Stimulated activated effector memory CD8-positive, alpha-beta T cell treated with anti-CD3 and anti-CD28 coated beads, Interleukin-12 subunit alpha, Interleukin-12 subunit beta, amount 100 ng/mL, for 72 hours (primary cell): ENCODE measurements at regions not wholly inside any gene's neighbourhood (a gene's known extent, or its start where the extent isn't known, plus 50 kb on each side); places are given as distances from the start of the nearest gene placed in this dataset.

ENCODE experiments used
- ATAC-seq: fragments of 150-1000 bp; cut with Tn5 transposase; 2 replicates; pipeline ENCODE4 v1.10.0; 2021
- DNase-seq, 2 donors: peaks; one replicate each; pipeline ENCODE4 v3.0.0; 2021 to 2022; ENCODE audit warnings: low spot score in 2 of 2
- H3K27ac Mint-ChIP-seq: one replicate; pipeline ENCODE4 v1.8.0; 2022; ENCODE audit warnings: mild to moderate bottlenecking, mixed read lengths
- H3K36me3 Mint-ChIP-seq: one replicate; pipeline ENCODE4 v1.8.0; 2022; ENCODE audit warnings: mild to moderate bottlenecking, mixed read lengths
- H3K4me1 Mint-ChIP-seq: one replicate; pipeline ENCODE4 v1.8.0; 2022; ENCODE audit warnings: mixed read lengths
- H3K4me3 Mint-ChIP-seq: one replicate; pipeline ENCODE4 v1.8.0; 2022; ENCODE audit warnings: mild to moderate bottlenecking, mixed read lengths
- H3K9me3 Mint-ChIP-seq: one replicate; pipeline ENCODE4 v1.8.0; 2022; ENCODE audit warnings: mixed read lengths

DNA sequence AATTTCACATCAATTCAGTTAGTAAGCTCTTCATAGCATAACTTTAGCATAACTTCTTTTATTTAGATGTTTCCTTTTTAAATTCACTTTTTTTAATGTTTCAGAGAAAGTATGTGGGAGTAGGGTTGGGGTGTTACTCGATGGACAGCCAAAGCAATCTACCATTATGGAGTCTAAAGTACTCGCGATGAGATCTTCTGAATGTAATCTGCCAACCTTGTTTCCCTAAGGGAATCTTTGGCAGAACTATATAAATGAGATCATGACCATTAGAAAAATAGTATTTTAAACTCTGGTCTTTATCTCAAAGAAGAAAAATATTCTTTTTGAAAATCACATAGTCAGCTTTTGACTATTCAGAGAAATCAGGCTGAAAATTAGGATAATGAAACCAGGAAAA lies 103.9 kb downstream of the BBS10 start:
- no peak for DNase-seq
- no peaks in the 10 kb centered on the region for H3K4me1 Mint-ChIP-seq
- H3K27ac Mint-ChIP-seq: no peak overlapping the region
- no peak overlapping the region for H3K4me3 Mint-ChIP-seq
- H3K36me3 Mint-ChIP-seq: no peaks in the 10 kb centered on the region
- ATAC-seq: no peak
- H3K9me3 Mint-ChIP-seq: no peaks in the 10 kb centered on the region

DNA sequence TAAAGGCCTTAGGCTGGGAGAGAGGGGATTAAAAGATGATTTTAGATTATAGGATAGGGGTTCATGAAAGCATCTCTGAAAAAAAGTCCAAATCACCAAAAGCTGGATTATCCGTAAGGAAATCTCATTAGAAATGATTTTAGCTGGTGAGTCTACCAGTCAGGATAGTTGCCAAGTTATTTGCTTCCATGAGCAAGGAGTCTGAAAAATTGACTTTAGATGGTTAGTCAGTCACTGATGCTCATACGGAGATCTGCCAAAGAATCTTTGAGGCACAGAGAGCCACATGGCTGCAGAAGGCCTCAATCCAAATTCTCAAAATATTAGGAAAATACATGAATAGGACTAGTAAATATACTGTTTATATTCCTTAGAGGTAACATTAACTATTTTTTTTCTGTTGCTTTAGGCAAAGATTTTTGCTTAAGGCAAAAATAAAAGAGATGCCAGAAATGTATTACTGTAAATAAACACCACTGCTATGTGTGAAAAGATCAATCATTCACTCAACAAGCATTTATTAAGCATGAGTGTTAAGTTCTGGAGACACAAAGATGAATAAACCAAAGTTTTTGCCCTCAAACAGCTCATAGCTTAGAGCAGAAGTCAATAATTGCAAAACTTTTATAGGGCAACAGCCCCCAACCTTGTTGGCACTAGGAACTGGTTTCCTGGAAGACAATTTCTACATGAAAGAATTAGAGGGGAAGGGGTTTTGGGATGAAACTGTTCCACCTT lies 105.2 kb downstream of the BBS10 start:
- DNase-seq (no peak), ATAC-seq (no peak)
- H3K36me3 Mint-ChIP-seq: no peaks in the 10 kb centered on the region
- H3K4me3 Mint-ChIP-seq: no peak overlapping the region
- H3K27ac Mint-ChIP-seq: no peak overlapping the region
- no peaks in the 10 kb centered on the region for H3K9me3 Mint-ChIP-seq
- no peaks in the 10 kb centered on the region for H3K4me1 Mint-ChIP-seq

GRCh38 chr12:76241371-76241770 lies 106.8 kb downstream of the BBS10 start:
- no peaks in the 10 kb centered on the region for H3K9me3 Mint-ChIP-seq
- H3K27ac Mint-ChIP-seq: no peak overlapping the region
- DNase-seq: no peak
- no peak for ATAC-seq
- no peaks in the 10 kb centered on the region for H3K4me1 Mint-ChIP-seq
- no peaks in the 10 kb centered on the region for H3K36me3 Mint-ChIP-seq
- no peak overlapping the region for H3K4me3 Mint-ChIP-seq

DNA sequence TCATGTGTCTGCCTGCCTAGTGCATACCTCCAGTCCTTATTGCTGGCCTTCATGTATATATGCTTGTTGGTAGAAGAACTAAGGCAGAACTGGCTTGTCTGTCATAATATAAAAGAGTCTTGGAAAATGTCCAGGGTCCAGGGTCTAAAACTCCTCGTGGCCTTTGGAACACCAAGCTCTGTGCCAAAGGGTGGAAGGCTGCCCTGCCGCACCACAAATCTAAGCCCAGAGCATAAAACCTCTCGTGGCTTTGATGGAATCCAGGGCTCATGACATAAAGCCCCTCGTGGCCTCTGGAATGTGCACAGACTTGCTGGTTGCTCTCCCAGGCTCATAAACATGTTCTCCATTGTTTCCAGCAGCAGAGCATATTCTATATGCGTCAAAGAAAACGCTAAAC lies 107.9 kb downstream of the BBS10 start:
- H3K4me3 Mint-ChIP-seq: no peak overlapping the region
- H3K36me3 Mint-ChIP-seq: no peaks in the 10 kb centered on the region
- H3K9me3 Mint-ChIP-seq: no peaks in the 10 kb centered on the region
- no peak for DNase-seq
- H3K4me1 Mint-ChIP-seq: no peaks in the 10 kb centered on the region
- no peak for ATAC-seq
- H3K27ac Mint-ChIP-seq: no peak overlapping the region

DNA sequence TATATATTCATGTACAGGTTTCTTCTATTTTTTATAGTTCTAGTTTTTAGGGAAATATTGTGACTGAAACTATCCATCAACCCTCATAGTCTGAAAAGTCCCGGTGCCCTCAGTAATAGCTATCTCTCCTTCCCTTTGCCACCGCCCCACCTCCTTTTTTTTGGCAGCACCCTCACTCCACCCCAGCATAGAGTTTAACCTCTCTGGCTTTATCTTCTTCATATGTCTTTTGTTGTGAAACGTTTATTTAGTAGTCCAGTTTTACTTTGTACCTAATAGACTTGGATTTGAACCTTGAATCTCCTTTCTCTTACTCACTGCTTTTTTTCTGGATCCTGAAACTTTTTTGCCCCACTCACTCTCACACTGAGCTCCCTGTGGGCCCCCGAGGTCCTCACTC lies 109.5 kb downstream of the BBS10 start:
- Mint-ChIP-seq H3K4me3 (no peak overlapping the region), H3K36me3 (no peaks in the 10 kb centered on the region), H3K27ac (no peak overlapping the region), H3K9me3 (no peaks in the 10 kb centered on the region), H3K4me1 (no peaks in the 10 kb centered on the region)
- DNase-seq: no peak
- no peak for ATAC-seq

DNA sequence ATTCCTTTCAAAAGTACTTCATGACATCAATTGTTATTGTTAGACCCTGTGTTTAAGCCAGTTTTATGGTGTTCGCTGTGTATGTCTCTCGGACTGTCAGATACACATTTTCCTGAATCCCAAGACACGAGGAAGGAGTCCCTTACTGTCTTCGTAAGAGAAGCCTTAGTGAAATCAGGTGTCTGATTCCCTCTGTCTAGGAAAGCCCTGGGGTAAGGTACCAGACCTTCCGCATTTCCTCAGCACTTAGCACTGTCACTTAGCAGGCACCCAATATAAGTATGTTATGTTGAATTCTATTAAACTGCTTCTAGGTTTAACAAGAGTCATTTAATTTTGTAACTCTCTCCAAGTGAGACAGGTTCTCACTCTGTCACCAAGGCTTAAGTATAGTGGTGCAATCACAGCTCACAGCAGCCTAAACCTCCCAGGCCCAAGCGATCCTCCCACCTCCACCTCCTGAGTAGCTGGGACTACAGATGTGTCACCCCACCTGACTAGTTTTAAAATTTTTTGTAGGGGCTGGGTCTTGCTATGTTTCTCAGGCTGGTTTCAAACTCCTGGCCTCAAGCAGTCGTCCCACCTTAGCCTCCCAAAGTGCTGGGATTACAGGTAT lies 111.0 kb downstream of the BBS10 start:
- no peak overlapping the region for H3K27ac Mint-ChIP-seq
- no peak for ATAC-seq
- no peak for DNase-seq
- H3K4me3 Mint-ChIP-seq: no peak overlapping the region
- no peaks in the 10 kb centered on the region for H3K36me3 Mint-ChIP-seq
- no peaks in the 10 kb centered on the region for H3K9me3 Mint-ChIP-seq
- no peaks in the 10 kb centered on the region for H3K4me1 Mint-ChIP-seq

GRCh38 chr12:76236640-76237039 lies 111.6 kb downstream of the BBS10 start:
- H3K4me3 Mint-ChIP-seq: no peak overlapping the region
- ATAC-seq (no peak), DNase-seq (no peak)
- H3K36me3 Mint-ChIP-seq: no peaks in the 10 kb centered on the region
- H3K9me3 Mint-ChIP-seq: no peaks in the 10 kb centered on the region
- no peak overlapping the region for H3K27ac Mint-ChIP-seq
- no peaks in the 10 kb centered on the region for H3K4me1 Mint-ChIP-seq

DNA sequence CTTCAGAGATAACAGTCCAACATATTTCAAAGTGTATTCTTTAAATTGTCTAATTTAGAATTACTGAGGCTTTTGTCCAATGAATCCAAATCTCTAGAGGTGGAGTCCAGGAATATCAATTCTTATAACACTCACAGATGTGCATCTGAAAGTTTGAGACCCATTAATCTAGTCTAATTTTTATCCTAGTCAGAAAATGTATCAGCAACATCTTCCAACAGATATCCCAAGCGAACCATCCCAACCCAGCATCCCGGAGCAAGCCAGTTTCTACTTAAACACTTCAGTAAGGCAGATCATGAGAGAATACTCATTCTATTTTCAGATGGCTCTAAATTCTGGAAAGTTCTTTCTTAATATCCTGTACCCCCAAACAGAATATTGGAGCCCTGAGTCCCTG lies 113.5 kb downstream of the BBS10 start:
- Mint-ChIP-seq H3K27ac (no peak overlapping the region), H3K4me1 (no peaks in the 10 kb centered on the region), H3K4me3 (no peak overlapping the region), H3K9me3 (no peaks in the 10 kb centered on the region), H3K36me3 (no peaks in the 10 kb centered on the region)
- DNase-seq: no peak
- no peak for ATAC-seq

DNA sequence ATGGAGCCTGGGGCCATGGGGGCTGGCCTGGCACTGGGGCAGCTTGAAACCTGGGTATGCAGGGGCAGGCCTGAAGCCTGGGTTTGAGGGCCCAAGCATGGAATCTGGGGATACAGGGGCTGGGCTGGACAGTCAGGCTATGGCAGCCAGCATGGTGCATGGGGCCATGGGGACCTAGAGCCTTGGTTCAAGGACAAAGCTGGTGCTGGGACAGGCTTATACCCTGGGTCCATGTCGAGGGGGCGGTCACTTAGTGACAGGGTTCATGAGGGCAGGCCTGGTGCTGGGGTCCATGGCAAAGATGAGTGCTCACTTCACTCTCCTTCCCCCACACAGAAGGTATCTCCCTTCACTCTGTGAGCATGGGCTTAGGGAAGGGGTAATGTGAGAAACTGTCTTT lies 116.2 kb downstream of the BBS10 start:
- H3K4me1 Mint-ChIP-seq: no peaks in the 10 kb centered on the region
- no peaks in the 10 kb centered on the region for H3K9me3 Mint-ChIP-seq
- no peak overlapping the region for H3K27ac Mint-ChIP-seq
- DNase-seq (no peak), ATAC-seq (no peak)
- H3K4me3 Mint-ChIP-seq: no peak overlapping the region
- H3K36me3 Mint-ChIP-seq: no peaks in the 10 kb centered on the region

DNA sequence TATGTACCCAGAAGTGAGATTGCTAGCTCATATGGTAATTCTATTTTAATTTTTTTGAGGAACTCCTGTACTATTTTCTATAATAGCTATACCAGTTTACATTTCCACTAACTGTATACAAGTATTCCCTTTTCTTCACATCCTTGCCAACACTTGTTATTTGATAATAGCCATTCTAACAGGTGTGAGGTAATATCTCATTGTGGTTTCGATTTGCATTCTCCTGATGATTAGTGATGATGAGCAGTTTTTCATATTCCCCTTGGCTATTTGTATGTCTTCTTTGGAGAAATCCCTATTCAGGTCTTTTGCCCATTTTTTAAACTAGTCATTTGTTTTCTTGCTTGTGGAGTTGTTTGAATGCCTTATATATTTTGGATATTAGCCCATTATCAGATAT lies 121.3 kb downstream of the BBS10 start:
- DNase-seq (no peak), ATAC-seq (no peak)
- no peaks in the 10 kb centered on the region for H3K9me3 Mint-ChIP-seq
- no peak overlapping the region for H3K4me3 Mint-ChIP-seq
- no peak overlapping the region for H3K27ac Mint-ChIP-seq
- H3K36me3 Mint-ChIP-seq: no peaks in the 10 kb centered on the region
- H3K4me1 Mint-ChIP-seq: no peaks in the 10 kb centered on the region

DNA sequence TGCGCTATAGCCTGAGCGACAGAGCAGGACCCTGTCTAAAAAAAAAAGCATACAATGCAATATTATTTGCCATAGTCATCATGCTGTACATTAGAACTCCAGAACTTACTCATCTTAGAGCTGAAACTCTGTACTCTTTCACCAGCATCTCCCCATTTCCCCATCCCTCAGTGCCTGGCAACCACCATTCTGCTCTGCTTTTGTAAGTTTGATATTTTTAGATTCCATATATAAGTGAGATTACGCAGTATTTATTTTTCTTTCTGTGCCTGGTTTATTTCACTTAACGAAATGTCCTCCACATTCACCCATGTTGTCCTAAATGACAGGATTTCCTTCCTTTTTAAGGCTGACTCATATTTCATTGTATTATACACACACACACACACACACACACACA lies 121.8 kb downstream of the BBS10 start:
- H3K36me3 Mint-ChIP-seq: no peaks in the 10 kb centered on the region
- no peak for ATAC-seq
- H3K27ac Mint-ChIP-seq: no peak overlapping the region
- no peak overlapping the region for H3K4me3 Mint-ChIP-seq
- no peak for DNase-seq
- H3K4me1 Mint-ChIP-seq: no peaks in the 10 kb centered on the region
- H3K9me3 Mint-ChIP-seq: no peaks in the 10 kb centered on the region

- DNase-seq (no peak), ATAC-seq (no peak)
- H3K4me1 Mint-ChIP-seq: no peaks in the 10 kb centered on the region
- H3K36me3 Mint-ChIP-seq: no peaks in the 10 kb centered on the region
- no peaks in the 10 kb centered on the region for H3K9me3 Mint-ChIP-seq
- no peak overlapping the region for H3K4me3 Mint-ChIP-seq
- no peak overlapping the region for H3K27ac Mint-ChIP-seq
Measured at GRCh38 chr12:76223869-76224268, 124.3 kb downstream of the BBS10 start.

GRCh38 chr12:76220980-76221379 lies 127.2 kb downstream of the BBS10 start:
- Mint-ChIP-seq H3K4me3 (no peak overlapping the region), H3K36me3 (no peaks in the 10 kb centered on the region), H3K27ac (no peak overlapping the region), H3K9me3 (no peaks in the 10 kb centered on the region), H3K4me1 (no peaks in the 10 kb centered on the region)
- ATAC-seq (no peak), DNase-seq (no peak)

DNA sequence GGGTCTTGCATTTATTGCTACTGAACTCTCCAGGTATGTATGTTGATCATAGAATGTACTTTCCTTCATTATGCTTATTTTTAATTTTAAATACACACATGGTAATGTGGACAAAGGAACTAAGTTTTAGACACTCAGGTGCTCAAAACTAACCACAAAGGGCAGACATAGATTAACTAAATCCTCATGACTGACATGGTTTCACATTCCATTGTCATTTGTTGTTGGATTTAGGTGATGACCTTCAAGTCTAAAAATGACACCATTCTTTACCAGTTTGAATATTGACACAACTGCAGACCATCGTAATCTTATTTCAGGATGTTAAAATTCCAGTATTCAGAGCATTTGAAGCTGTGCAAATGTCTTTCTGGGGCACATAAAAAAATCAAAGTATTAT lies 128.4 kb downstream of the BBS10 start:
- ATAC-seq (no peak), DNase-seq (no peak)
- Mint-ChIP-seq H3K27ac (no peak overlapping the region), H3K9me3 (no peaks in the 10 kb centered on the region), H3K36me3 (no peaks in the 10 kb centered on the region), H3K4me3 (no peak overlapping the region), H3K4me1 (no peaks in the 10 kb centered on the region)

GRCh38 chr12:76216585-76217472 lies 131.4 kb downstream of the BBS10 start:
- no peak for ATAC-seq
- H3K36me3 Mint-ChIP-seq: no peaks in the 10 kb centered on the region
- no peak for DNase-seq
- H3K9me3 Mint-ChIP-seq: no peaks in the 10 kb centered on the region
- H3K4me3 Mint-ChIP-seq: no peak overlapping the region
- H3K4me1 Mint-ChIP-seq: no peaks in the 10 kb centered on the region
- H3K27ac Mint-ChIP-seq: no peak overlapping the region

DNA sequence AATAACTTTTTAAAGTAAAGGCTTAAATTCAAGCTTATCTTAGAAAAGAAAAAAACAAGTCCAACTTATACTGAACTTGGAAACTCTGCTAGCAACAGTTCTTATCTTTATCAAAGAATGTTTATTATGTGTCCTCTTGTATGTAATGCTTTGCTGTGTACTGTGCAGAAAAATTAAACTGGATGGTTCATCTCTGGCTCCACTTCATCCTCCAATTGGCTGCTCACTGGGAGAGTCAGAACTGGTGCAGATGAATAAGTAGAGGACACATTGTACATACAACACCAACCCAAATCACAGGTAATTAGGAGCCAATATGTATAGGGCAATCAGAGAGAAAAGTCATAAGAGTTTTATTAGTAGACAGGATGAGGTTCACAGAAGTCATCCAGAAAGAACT lies 123.6 kb upstream of the NAP1L1 start:
- Mint-ChIP-seq H3K4me3 (no peak overlapping the region), H3K4me1 (no peaks in the 10 kb centered on the region), H3K27ac (no peak overlapping the region), H3K9me3 (no peaks in the 10 kb centered on the region), H3K36me3 (no peaks in the 10 kb centered on the region)
- no peak for ATAC-seq
- no peak for DNase-seq
